Neutrophil (primary cell): ENCODE measurements at regions not wholly inside any gene's neighbourhood (a gene's known extent, or its start where the extent isn't known, plus 50 kb on each side); places are given as distances from the start of the nearest gene placed in this dataset.
"Not testable (repeated sequence)": the region's sequence is repeated elsewhere in the genome, so short reads cannot be mapped to it uniquely, and the experiment has no call there.

Experiments
- H3K27ac ChIP-seq: fragments of 200-600 bp; sonication (generic); 2 replicates; pipeline ENCODE4 v1.5.1; 2016; ENCODE audit warnings: mild to moderate bottlenecking, moderate library complexity
- H3K27me3 ChIP-seq: fragments of 200-600 bp; sonication (generic); 2 replicates; pipeline ENCODE4 v1.6.0; 2016; ENCODE audit warnings: mild to moderate bottlenecking
- H3K36me3 ChIP-seq: fragments of 200-600 bp; sonication (generic); 2 replicates; pipeline ENCODE4 v1.5.1; 2017
- H3K4me1 ChIP-seq, 2 experiments: fragments of 200-600 bp in 1 of 2; sonication (generic) in 1 of 2; 1 replicate in 1 of 2; 2 replicates in 1 of 2; pipeline versions ENCODE4 v1.5.1 to v1.6.1; 2013 to 2016; ENCODE audit warnings: low read depth in 1 of 2, low read length in 1 of 2, mild to moderate bottlenecking in 1 of 2, moderate library complexity in 1 of 2; ENCODE audit not compliant: control insufficient read depth in 1 of 2, insufficient read depth in 1 of 2
- H3K4me3 ChIP-seq, 2 experiments: fragments of 200-600 bp in 1 of 2; sonication (generic) in 1 of 2; 1 replicate in 1 of 2; 2 replicates in 1 of 2; pipeline ENCODE4 v1.5.1; 2013 to 2016; ENCODE audit warnings: low read depth in 1 of 2, low read length in 1 of 2, mild to moderate bottlenecking in 1 of 2, moderate library complexity in 1 of 2
- H3K9me3 ChIP-seq: fragments of 200-600 bp; sonication (generic); 2 replicates; pipeline ENCODE4 v1.5.1; 2016
- TF ChIP-seq, protein P1 (sequence below): fragments of 200-600 bp; sonication (generic); IDR thresholded peaks from 2 replicates; pipeline ENCODE4 v1.5.1; 2016; ENCODE audit warnings: antibody characterized with exemption

DNA sequence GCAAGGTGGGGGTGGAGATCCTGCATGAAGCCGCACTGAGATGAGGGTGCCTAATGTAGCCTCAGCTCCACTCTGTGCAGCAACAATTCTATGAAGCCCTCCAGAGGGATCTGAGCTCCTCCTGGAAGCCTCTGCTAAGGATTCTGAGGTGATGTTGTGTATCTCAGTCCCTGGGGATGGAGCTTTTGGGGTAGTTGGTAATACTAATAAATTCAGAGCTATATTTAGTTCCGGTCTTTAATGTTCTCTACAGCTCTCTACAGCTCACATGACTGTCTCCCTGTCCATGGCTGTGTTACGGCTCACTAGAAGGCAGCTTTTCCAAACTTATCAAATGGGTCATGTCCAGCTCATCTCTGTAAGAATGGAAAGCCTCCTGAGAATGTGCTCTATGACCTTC, 93.4 kb downstream of the ISX start:
- H3K4me1 ChIP-seq: no peaks in the 10 kb centered on the region
- H3K4me3 ChIP-seq: no peak overlapping the region
- H3K36me3 ChIP-seq: no peaks in the 10 kb centered on the region
- no peak overlapping the region for H3K27ac ChIP-seq
- no peaks in the 10 kb centered on the region for H3K9me3 ChIP-seq
- TF ChIP-seq, protein P1, sequence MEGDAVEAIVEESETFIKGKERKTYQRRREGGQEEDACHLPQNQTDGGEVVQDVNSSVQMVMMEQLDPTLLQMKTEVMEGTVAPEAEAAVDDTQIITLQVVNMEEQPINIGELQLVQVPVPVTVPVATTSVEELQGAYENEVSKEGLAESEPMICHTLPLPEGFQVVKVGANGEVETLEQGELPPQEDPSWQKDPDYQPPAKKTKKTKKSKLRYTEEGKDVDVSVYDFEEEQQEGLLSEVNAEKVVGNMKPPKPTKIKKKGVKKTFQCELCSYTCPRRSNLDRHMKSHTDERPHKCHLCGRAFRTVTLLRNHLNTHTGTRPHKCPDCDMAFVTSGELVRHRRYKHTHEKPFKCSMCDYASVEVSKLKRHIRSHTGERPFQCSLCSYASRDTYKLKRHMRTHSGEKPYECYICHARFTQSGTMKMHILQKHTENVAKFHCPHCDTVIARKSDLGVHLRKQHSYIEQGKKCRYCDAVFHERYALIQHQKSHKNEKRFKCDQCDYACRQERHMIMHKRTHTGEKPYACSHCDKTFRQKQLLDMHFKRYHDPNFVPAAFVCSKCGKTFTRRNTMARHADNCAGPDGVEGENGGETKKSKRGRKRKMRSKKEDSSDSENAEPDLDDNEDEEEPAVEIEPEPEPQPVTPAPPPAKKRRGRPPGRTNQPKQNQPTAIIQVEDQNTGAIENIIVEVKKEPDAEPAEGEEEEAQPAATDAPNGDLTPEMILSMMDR: no peak
- peaks cover 15% of the 10 kb centered on the region for H3K27me3 ChIP-seq

DNA sequence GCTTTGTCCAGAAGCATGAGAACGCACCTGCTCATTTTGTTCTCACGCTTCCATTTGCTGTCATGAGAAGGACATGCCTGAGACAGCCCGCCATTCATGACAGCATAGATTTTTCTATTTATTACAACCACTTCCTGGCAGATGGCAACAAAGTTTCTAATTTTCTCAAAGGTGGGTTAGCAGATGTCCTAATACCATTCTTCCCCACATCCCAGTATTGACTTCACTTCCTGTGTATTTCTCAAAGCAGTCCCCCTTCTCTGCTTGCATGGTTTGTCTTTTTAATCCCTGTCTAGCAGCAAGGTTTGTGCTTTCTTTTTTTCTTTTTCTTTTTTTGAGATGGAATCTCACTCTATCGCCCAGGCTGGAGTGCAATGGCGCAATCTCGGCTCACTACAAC, 94.3 kb downstream of the ISX start:
- TF ChIP-seq, protein P1: no peak
- H3K27me3 ChIP-seq: peaks cover 6% of the 10 kb centered on the region
- no peaks in the 10 kb centered on the region for H3K9me3 ChIP-seq
- H3K27ac ChIP-seq: no peak overlapping the region
- H3K36me3 ChIP-seq: no peaks in the 10 kb centered on the region
- no peaks in the 10 kb centered on the region for H3K4me1 ChIP-seq
- H3K4me3 ChIP-seq: no peak overlapping the region

DNA sequence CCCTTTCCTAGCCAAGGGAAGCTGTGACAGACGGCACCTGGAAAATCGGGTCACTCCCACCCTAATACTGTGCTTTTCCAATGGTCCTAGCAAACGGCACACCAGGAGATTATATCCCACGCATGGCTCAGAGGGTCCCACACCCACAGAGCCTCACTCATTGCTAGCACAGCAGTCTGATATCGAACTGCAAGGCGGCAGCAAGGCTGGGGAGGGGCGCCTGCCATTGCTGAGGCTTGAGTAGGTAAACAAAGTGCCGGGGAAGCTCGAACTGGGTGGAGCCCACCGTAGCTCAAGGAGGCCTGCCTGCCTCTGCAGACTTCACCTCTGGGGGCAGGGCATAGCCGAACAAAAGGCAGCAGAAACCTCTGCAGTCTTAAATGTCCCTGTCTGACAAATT, 91.4 kb upstream of the HMGXB4 start:
- not testable (repeated sequence) for H3K27ac ChIP-seq, H3K27me3 ChIP-seq

DNA sequence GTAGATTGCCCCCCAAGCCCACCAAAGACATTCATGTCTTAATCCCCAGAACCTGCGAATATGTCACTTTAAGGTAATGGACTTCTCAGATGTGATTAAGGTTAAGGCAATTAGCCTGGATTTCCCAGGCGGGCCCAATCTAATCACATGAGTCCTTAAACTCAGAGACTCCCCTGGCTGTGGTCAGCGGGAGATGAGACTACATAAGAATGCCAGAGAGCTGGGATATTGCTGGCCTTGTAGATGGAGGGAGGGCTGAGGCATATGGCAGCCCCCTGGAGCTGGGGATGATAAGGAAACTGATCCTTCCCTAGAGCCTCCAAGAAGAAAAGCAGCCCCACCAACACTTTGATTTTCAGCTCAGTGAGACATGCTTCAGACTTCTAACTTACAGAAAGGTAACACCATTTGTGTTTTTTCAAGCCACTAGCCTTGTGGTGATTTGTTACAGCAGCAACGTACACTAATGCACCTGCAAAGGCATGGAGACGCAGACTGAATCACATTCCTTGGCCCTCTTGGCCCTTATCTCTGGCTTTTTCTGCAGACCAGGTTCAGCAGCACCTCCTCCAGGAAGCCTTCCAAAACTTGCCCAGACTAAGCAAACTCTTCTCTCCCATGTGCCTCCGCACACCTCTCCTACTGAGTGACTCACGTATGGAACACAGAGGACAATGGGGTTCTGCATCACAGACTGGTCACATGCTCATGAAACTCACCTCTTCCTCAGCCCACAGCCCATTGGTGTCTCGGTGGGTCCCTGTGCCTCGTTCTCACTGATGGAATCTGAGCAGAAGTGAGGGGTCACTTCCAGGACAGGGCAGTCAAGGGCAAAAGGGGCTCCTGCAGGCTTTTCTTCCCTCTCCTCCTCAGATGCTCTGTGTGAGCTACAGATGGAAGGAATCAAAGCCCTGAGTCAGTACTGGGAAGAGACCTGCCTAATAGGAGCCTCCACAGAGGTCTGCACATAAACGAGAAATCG, 86.3 kb upstream of the HMGXB4 start:
- Histone ChIP-seq H3K4me3 (no peak overlapping the region), H3K27ac (no peak overlapping the region), H3K36me3 (no peaks in the 10 kb centered on the region), H3K4me1 (no peaks in the 10 kb centered on the region), H3K9me3 (no peaks in the 10 kb centered on the region), H3K27me3 (peaks cover 14% of the 10 kb centered on the region)
- TF ChIP-seq, protein P1: no peak

More for the DNA sequence above, 91.4 kb upstream of the HMGXB4 start:
- H3K4me3 ChIP-seq, H3K36me3 ChIP-seq, H3K9me3 ChIP-seq, H3K4me1 ChIP-seq: not testable (repeated sequence)

DNA sequence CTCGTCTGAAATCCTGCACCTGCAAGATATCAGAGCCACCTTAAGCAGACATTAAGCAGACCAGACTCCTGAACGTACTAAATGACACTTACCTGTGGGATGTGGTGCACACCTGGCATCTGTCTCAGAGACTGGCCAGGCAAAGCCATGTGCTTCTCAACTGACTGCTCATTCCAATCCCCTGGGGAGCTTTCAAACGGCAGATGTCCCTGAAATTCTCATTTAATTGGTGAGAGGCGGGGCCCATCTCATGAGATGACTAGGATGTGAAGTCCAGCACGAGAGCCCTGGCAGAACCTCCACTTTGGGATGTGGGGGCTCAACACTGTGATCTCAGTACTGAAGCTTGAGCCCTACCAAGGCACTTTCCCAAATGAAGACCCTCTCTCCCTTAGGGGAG, 84.9 kb upstream of the HMGXB4 start:
- no peak overlapping the region for H3K27ac ChIP-seq
- H3K4me3 ChIP-seq: no peak overlapping the region
- H3K36me3 ChIP-seq: no peaks in the 10 kb centered on the region
- H3K9me3 ChIP-seq: no peaks in the 10 kb centered on the region
- H3K4me1 ChIP-seq: no peaks in the 10 kb centered on the region
- TF ChIP-seq, protein P1: no peak
- H3K27me3 ChIP-seq: peaks cover 14% of the 10 kb centered on the region

DNA sequence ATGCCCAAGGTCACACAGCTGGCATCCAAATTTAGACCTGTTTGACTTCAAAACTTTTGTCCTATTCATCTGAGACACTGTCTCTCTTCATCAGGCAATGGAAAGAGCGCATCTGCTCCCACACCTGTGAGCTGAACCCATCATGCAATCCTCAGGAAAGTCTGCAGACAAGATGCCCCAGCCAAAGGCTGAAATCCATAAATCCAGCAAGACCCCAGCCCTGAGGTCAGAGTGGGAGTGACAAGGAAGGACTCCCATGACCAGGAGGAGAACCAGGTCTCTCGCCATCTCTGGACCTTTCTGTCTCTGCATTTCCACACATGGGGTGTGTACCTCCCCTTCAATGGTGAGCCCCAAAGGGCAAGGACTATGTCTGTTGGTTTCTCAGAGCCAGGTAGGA, 83.6 kb upstream of the HMGXB4 start:
- no peaks in the 10 kb centered on the region for H3K4me1 ChIP-seq

More for the DNA sequence above, 83.6 kb upstream of the HMGXB4 start:
- TF ChIP-seq, protein P1: no peak
- Histone ChIP-seq H3K36me3 (no peaks in the 10 kb centered on the region), H3K4me3 (no peak overlapping the region), H3K27ac (no peak overlapping the region), H3K9me3 (no peaks in the 10 kb centered on the region), H3K27me3 (peaks cover 14% of the 10 kb centered on the region)
